Neural crest cell (in vitro differentiated cells): ENCODE measurements at regions not wholly inside any gene's neighbourhood (a gene's known extent, or its start where the extent isn't known, plus 50 kb on each side); places are given as distances from the start of the nearest gene placed in this dataset.

Experiments
- DNase-seq: peaks from one replicate; pipeline ENCODE4 v3.0.0; 2021; ENCODE audit warnings: low read depth, mixed read lengths, low spot score
- H3K27ac Mint-ChIP-seq: one replicate; pipeline ENCODE4 v1.8.0; 2021; ENCODE audit warnings: mild to moderate bottlenecking, mixed read lengths; ENCODE audit not compliant: unreplicated experiment
- H3K27me3 Mint-ChIP-seq: 2 replicates; pipeline ENCODE4 v1.8.0; 2021; ENCODE audit warnings: low read depth, mild to moderate bottlenecking, mixed read lengths
- H3K36me3 Mint-ChIP-seq: 2 replicates; pipeline ENCODE4 v1.8.0; 2021; ENCODE audit warnings: low read depth, mild to moderate bottlenecking, mixed read lengths
- H3K4me1 Mint-ChIP-seq: 2 replicates; pipeline ENCODE4 v1.8.0; 2021; ENCODE audit warnings: mixed read lengths
- H3K4me3 Mint-ChIP-seq: one replicate; pipeline ENCODE4 v1.8.0; 2021; ENCODE audit warnings: mild to moderate bottlenecking, mixed read lengths
- H3K9me3 Mint-ChIP-seq: 2 replicates; pipeline ENCODE4 v1.8.0; 2021; ENCODE audit warnings: mixed read lengths
- CTCF ChIP-seq: fragments of 200-600 bp; sonication (generic); conservative IDR thresholded peaks from 2 replicates; pipeline ENCODE4 v1.5.0; 2021; ENCODE audit warnings: antibody characterized with exemption, mild to moderate bottlenecking

DNA sequence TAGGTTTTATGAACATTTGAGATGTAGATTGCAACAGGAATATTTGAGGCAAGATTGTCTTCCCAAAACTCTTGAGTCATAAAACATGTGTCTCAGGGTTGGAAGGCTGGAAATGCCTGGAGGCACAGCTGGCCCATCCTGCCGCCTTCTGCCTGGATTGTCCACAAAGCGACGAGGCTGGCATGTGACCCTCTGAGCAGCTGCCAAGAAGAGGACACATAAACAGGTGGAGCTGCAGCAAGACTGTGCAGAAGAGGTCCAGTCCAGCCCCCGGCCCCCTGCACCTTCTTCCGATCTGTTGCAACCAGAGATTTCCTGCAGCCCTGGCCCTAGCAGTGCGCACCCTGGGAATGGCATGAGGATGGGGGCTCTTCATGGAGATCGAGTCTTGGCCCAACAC is 101.9 kb upstream of the BCOR start:
- Mint-ChIP-seq H3K4me3 (no peak overlapping the region), H3K27me3 (no peaks in the 10 kb centered on the region), H3K4me1 (peaks cover 15% of the 10 kb centered on the region), H3K9me3 (peaks cover 4% of the 10 kb centered on the region), H3K36me3 (no peaks in the 10 kb centered on the region), H3K27ac (no peak overlapping the region)
- no peak for TF ChIP-seq CTCF
- no peak for DNase-seq

DNA sequence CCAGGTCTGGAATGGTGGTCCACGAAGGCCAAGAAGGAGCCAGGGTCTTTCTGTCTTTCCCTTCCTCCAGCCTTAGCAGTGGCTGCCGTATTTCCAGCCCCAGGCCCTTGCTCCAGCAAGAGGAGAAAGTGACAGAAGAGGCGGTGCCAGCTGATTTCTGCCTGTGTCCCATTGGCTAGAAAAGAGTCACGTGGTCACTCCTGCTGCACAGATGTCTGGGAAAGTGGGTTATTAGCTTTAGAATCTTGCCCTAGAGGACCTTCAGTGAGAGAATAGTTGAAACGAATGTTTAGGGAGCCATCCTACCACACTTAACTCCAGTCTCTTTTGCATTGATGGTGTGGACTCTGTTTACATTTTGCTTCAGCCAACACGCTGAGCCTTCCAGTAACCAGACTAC is 99.3 kb upstream of the BCOR start:
- Mint-ChIP-seq H3K27me3 (no peaks in the 10 kb centered on the region), H3K9me3 (peaks cover 4% of the 10 kb centered on the region), H3K4me1 (peaks cover 15% of the 10 kb centered on the region), H3K27ac (no peak overlapping the region), H3K4me3 (no peak overlapping the region), H3K36me3 (no peaks in the 10 kb centered on the region)
- no peak for DNase-seq
- no peak for TF ChIP-seq CTCF

DNA sequence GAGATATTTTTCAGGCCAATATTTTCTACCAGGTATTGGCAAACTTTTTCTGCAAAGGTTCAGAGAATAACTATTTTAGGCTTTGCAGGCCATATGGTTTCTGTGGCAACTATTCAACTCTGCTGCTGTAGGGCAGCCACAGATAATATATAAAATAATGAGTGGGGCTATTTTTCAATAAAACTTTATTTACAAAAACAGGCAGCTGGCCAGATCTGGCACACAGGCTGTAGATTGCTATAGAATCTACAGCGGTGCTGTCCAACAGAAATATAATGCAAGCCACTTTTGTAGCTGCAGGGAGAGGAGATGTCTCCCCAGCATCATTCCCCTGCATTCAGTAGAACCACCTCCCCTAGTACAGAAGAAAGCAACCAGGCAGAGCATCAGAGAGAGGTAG is 97.6 kb upstream of the BCOR start:
- no peak for DNase-seq
- Mint-ChIP-seq H3K27ac (no peak overlapping the region), H3K4me1 (peaks cover 5% of the 10 kb centered on the region), H3K4me3 (no peak overlapping the region), H3K36me3 (no peaks in the 10 kb centered on the region), H3K27me3 (no peaks in the 10 kb centered on the region), H3K9me3 (no peaks in the 10 kb centered on the region)
- TF ChIP-seq CTCF, result no peak

DNA sequence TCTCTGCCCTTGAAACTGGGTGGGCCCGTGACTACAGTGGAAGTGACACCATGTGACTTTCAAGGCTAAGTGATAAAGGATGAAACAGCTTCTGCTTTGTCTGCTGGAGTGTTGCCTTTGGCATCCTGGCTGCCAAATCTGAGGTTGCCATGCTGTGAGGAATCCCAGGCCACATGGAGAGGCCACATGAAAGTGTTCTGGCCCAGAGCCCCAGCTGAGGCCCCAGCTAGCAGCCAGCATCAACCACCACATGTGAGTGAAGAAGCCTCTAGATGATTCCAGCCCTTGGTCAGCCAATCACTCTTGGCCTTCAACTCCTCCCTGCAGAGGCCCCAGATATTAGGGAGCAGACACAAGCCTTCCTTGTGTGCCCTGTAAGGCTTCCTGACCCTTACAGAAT is 94.4 kb upstream of the BCOR start:
- Mint-ChIP-seq H3K9me3 (no peaks in the 10 kb centered on the region), H3K4me1 (peaks cover 13% of the 10 kb centered on the region), H3K27me3 (no peaks in the 10 kb centered on the region)

GRCh38 chrX:40189637-40190036 is 91.9 kb upstream of the BCOR start:
- Mint-ChIP-seq H3K4me1 (peaks cover 13% of the 10 kb centered on the region), H3K27me3 (no peaks in the 10 kb centered on the region), H3K36me3 (peaks cover 7% of the 10 kb centered on the region), H3K27ac (no peak overlapping the region), H3K4me3 (no peak overlapping the region), H3K9me3 (peaks cover 4% of the 10 kb centered on the region)
- no peak for DNase-seq
- TF ChIP-seq CTCF, result no peak

More for the DNA sequence above, 94.4 kb upstream of the BCOR start:
- H3K36me3 Mint-ChIP-seq, result no peaks in the 10 kb centered on the region
- no peak for TF ChIP-seq CTCF
- DNase-seq, result no peak
- no peak overlapping the region for H3K4me3 Mint-ChIP-seq
- no peak overlapping the region for H3K27ac Mint-ChIP-seq
